Liver (tissue), 8 donors: ENCODE measurements at regions not wholly inside any gene's neighbourhood (a gene's known extent, or its start where the extent isn't known, plus 50 kb on each side); places are given as distances from the start of the nearest gene placed in this dataset.

ENCODE experiments used
- DNase-seq: peaks from one replicate; pipeline ENCODE4 v3.0.0-alpha.2; 2017; ENCODE audit warnings: low spot score
- H3K27ac ChIP-seq, 2 donors: one replicate each; pipeline ENCODE4 v1.7.0; 2013; ENCODE audit warnings: inconsistent platforms in 2 of 2, low read length in 2 of 2, control low read depth in 1 of 2, low read depth in 1 of 2, mild to moderate bottlenecking in 1 of 2
- H3K27me3 ChIP-seq, 4 donors: one replicate each; pipeline versions ENCODE4 v1.6.1 to v1.7.0; 2013; ENCODE audit warnings: low read length in 3 of 4, inconsistent platforms in 1 of 4, mild to moderate bottlenecking in 1 of 4, moderate library complexity in 1 of 4; ENCODE audit not compliant: control insufficient read depth in 4 of 4, insufficient read depth in 4 of 4
- H3K36me3 ChIP-seq, 4 donors: one replicate each; pipeline versions ENCODE4 v1.6.1 to v1.7.0; 2013; ENCODE audit warnings: low read length in 3 of 4, mild to moderate bottlenecking in 3 of 4, low read depth in 1 of 4, moderate library complexity in 1 of 4; ENCODE audit not compliant: control insufficient read depth in 4 of 4, insufficient read depth in 3 of 4
- H3K4me1 ChIP-seq, 4 donors: one replicate each; pipeline versions ENCODE4 v1.6.1 to v1.7.0; 2013; ENCODE audit warnings: low read length in 3 of 4, mild to moderate bottlenecking in 3 of 4, moderate library complexity in 1 of 4; ENCODE audit not compliant: control insufficient read depth in 4 of 4, insufficient read depth in 4 of 4
- H3K4me3 ChIP-seq, 3 donors: one replicate each; pipeline versions ENCODE4 v1.6.1 to v1.7.0; 2013; ENCODE audit warnings: low read length in 3 of 3, control low read depth in 1 of 3, low read depth in 1 of 3, mild to moderate bottlenecking in 1 of 3
- H3K9ac ChIP-seq, 2 donors: one replicate each; pipeline ENCODE4 v1.7.0; 2013; ENCODE audit warnings: low read length in 2 of 2, mild to moderate bottlenecking in 2 of 2, moderate library complexity in 2 of 2, control low read depth in 1 of 2, low read depth in 1 of 2
- H3K9me3 ChIP-seq, 4 donors: one replicate each; pipeline versions ENCODE4 v1.6.1 to v1.7.0; 2013; ENCODE audit warnings: low read length in 3 of 4; ENCODE audit not compliant: control insufficient read depth in 4 of 4
- EGR1 ChIP-seq, 2 donors: IDR thresholded peaks; 2 replicates each; pipeline ENCODE4 v1.6.1; 2016 to 2018; ENCODE audit warnings: antibody characterized with exemption in 2 of 2, low read depth in 2 of 2
- FOXA1 ChIP-seq: IDR thresholded peaks from 2 replicates; pipeline ENCODE4 v1.6.1; 2016; ENCODE audit warnings: antibody characterized with exemption
- FOXA2 ChIP-seq: IDR thresholded peaks from 2 replicates; pipeline ENCODE4 v1.6.1; 2016; ENCODE audit warnings: antibody characterized with exemption
- GABPA ChIP-seq, 2 donors: IDR thresholded peaks in 1 of 2; conservative IDR thresholded peaks in 1 of 2; 2 replicates each; pipeline ENCODE4 v1.6.1; 2016; ENCODE audit warnings: antibody characterized with exemption in 2 of 2, mild to moderate bottlenecking in 1 of 2, moderate library complexity in 1 of 2
- HNF4A ChIP-seq, 2 donors: conservative IDR thresholded peaks; 2 replicates each; pipeline ENCODE4 v1.6.1; 2016; ENCODE audit warnings: antibody characterized with exemption in 2 of 2, mild to moderate bottlenecking in 2 of 2
- HNF4G ChIP-seq: IDR thresholded peaks from 2 replicates; pipeline ENCODE4 v1.6.1; 2016; ENCODE audit warnings: antibody characterized with exemption
- NR2F2 ChIP-seq: IDR thresholded peaks from 2 replicates; pipeline ENCODE4 v1.6.1; 2016; ENCODE audit warnings: antibody characterized with exemption
- RAD21 ChIP-seq, 2 donors: IDR thresholded peaks; 2 replicates each; pipeline ENCODE4 v1.6.1; 2016; ENCODE audit warnings: antibody characterized with exemption in 2 of 2, mild to moderate bottlenecking in 2 of 2
- RXRA ChIP-seq, 2 donors: IDR thresholded peaks; 2 replicates each; pipeline ENCODE4 v1.6.1; 2017 to 2018; ENCODE audit warnings: antibody characterized with exemption in 2 of 2, mild to moderate bottlenecking in 1 of 2
- SP1 ChIP-seq: IDR thresholded peaks from 2 replicates; pipeline ENCODE4 v1.6.1; 2018; ENCODE audit warnings: antibody characterized with exemption, mild to moderate bottlenecking
- YY1 ChIP-seq: IDR thresholded peaks from 2 replicates; pipeline ENCODE4 v1.6.1; 2016; ENCODE audit warnings: antibody characterized with exemption, mild to moderate bottlenecking
- WGBS: extraction: QIAGEN DNeasy Blood & Tissue Kit; methylation state at CpG from one replicate; pipeline ENCODE4 v1.1.7; 2013; 5-methylcytosine and 5-hydroxymethylcytosine counted together
- TF ChIP-seq, protein P1 (sequence below): IDR thresholded peaks from 2 replicates; pipeline ENCODE4 v1.6.1; 2016; ENCODE audit warnings: antibody characterized with exemption, mild to moderate bottlenecking
- TF ChIP-seq, protein P2 (sequence below): IDR thresholded peaks from 2 replicates; pipeline ENCODE4 v1.6.1; 2016; ENCODE audit warnings: antibody characterized with exemption
- TF ChIP-seq, protein P3 (sequence below): fragments of 150-350 bp; IDR thresholded peaks from 2 replicates; pipeline ENCODE4 v1.5.1; 2017; ENCODE audit warnings: improper control_type of control experiment, low read depth, low read length; ENCODE audit not compliant: missing input control
- TF ChIP-seq, protein P4 (sequence below): IDR thresholded peaks from 2 replicates; pipeline ENCODE4 v1.6.1; 2016; ENCODE audit warnings: antibody characterized with exemption
- donor health status: healthy.
- donor health status: healthy.
- donor health status: healthy.
- donor health status: healthy.
- donor health status: healthy.

DNA sequence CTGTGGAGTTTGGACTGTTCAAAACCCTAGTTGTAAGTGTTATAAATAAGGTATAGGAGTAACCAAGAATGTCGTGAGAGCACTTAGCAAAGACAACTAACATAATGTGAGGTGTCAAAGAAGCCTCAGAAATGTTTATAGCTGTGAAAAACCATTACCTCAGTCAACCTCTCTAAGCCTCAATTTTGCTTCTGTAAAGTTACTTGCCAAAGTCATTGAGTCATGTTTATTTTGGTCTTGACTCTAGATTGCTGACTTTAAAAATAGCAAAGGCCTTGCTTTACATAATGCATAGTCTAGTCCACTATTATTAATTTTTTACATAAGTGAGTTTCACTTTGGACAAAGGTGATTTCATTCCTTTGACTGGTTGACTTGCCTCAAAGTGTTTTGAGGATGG is 257.6 kb upstream of the CXXC4 start:
- no peak for TF ChIP-seq SP1
- TF ChIP-seq YY1: no peak
- TF ChIP-seq, protein P1, sequence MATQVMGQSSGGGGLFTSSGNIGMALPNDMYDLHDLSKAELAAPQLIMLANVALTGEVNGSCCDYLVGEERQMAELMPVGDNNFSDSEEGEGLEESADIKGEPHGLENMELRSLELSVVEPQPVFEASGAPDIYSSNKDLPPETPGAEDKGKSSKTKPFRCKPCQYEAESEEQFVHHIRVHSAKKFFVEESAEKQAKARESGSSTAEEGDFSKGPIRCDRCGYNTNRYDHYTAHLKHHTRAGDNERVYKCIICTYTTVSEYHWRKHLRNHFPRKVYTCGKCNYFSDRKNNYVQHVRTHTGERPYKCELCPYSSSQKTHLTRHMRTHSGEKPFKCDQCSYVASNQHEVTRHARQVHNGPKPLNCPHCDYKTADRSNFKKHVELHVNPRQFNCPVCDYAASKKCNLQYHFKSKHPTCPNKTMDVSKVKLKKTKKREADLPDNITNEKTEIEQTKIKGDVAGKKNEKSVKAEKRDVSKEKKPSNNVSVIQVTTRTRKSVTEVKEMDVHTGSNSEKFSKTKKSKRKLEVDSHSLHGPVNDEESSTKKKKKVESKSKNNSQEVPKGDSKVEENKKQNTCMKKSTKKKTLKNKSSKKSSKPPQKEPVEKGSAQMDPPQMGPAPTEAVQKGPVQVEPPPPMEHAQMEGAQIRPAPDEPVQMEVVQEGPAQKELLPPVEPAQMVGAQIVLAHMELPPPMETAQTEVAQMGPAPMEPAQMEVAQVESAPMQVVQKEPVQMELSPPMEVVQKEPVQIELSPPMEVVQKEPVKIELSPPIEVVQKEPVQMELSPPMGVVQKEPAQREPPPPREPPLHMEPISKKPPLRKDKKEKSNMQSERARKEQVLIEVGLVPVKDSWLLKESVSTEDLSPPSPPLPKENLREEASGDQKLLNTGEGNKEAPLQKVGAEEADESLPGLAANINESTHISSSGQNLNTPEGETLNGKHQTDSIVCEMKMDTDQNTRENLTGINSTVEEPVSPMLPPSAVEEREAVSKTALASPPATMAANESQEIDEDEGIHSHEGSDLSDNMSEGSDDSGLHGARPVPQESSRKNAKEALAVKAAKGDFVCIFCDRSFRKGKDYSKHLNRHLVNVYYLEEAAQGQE: no peak
- TF ChIP-seq, protein P2, sequence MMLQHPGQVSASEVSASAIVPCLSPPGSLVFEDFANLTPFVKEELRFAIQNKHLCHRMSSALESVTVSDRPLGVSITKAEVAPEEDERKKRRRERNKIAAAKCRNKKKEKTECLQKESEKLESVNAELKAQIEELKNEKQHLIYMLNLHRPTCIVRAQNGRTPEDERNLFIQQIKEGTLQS: no peak
- TF ChIP-seq RXRA (IDR thresholded peaks at IDR 0.05): no peak
- no peak for TF ChIP-seq FOXA1
- TF ChIP-seq FOXA2: no peak
- TF ChIP-seq GABPA (IDR thresholded peaks at IDR 0.05 in 1 of 2, conservative IDR thresholded peaks at IDR 0.05 in 1 of 2): no peak
- TF ChIP-seq RAD21 (IDR thresholded peaks at IDR 0.05): no peak
- Histone ChIP-seq H3K4me1 (no peaks in the 10 kb centered on the region), H3K9me3 (no peaks in the 10 kb centered on the region), H3K27me3 (no peaks in the 10 kb centered on the region), H3K36me3 (no peaks in the 10 kb centered on the region), H3K9ac (no peak overlapping the region), H3K4me3 (no peak overlapping the region), H3K27ac (no peak overlapping the region)
- DNase-seq: no peak
- WGBS: 66% methylated on average over 1 of the region's 1 CpG

DNA sequence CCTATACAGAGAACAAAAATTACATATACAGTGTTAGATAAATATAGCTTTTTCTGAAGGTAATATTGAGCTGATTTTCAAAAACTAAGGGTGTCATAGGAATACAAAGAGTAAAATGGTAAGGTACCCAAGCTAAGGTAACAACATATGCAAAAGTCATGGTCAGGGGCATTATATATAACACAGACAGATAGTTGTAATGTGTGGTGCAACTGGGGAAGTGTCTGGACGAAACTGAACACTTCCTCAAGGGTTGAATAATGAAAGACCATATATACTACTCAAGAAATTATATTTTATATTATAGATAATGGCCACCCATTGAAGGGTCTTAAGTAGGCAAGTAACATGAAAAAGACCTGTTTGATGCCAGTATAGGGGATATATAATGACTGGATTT is 262.1 kb upstream of the CXXC4 start:
- Histone ChIP-seq H3K36me3 (no peaks in the 10 kb centered on the region), H3K27ac (no peak overlapping the region), H3K9ac (no peak overlapping the region), H3K27me3 (no peaks in the 10 kb centered on the region), H3K4me1 (no peaks in the 10 kb centered on the region), H3K4me3 (no peak overlapping the region), H3K9me3 (no peaks in the 10 kb centered on the region)
- 77% methylated on average over 1 of the region's 1 CpG for WGBS
- DNase-seq: no peak
- TF ChIP-seq NR2F2 (no peak), HNF4G (no peak), HNF4A (conservative IDR thresholded peaks at IDR 0.05) (no peak), GABPA (IDR thresholded peaks at IDR 0.05 in 1 of 2, conservative IDR thresholded peaks at IDR 0.05 in 1 of 2) (no peak), SP1 (no peak), EGR1 (IDR thresholded peaks at IDR 0.05; ENCODE audit: low read depth in 2 of 2) (no peak)
- TF ChIP-seq, protein P3, sequence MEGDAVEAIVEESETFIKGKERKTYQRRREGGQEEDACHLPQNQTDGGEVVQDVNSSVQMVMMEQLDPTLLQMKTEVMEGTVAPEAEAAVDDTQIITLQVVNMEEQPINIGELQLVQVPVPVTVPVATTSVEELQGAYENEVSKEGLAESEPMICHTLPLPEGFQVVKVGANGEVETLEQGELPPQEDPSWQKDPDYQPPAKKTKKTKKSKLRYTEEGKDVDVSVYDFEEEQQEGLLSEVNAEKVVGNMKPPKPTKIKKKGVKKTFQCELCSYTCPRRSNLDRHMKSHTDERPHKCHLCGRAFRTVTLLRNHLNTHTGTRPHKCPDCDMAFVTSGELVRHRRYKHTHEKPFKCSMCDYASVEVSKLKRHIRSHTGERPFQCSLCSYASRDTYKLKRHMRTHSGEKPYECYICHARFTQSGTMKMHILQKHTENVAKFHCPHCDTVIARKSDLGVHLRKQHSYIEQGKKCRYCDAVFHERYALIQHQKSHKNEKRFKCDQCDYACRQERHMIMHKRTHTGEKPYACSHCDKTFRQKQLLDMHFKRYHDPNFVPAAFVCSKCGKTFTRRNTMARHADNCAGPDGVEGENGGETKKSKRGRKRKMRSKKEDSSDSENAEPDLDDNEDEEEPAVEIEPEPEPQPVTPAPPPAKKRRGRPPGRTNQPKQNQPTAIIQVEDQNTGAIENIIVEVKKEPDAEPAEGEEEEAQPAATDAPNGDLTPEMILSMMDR: no peak
- TF ChIP-seq, protein P4, sequence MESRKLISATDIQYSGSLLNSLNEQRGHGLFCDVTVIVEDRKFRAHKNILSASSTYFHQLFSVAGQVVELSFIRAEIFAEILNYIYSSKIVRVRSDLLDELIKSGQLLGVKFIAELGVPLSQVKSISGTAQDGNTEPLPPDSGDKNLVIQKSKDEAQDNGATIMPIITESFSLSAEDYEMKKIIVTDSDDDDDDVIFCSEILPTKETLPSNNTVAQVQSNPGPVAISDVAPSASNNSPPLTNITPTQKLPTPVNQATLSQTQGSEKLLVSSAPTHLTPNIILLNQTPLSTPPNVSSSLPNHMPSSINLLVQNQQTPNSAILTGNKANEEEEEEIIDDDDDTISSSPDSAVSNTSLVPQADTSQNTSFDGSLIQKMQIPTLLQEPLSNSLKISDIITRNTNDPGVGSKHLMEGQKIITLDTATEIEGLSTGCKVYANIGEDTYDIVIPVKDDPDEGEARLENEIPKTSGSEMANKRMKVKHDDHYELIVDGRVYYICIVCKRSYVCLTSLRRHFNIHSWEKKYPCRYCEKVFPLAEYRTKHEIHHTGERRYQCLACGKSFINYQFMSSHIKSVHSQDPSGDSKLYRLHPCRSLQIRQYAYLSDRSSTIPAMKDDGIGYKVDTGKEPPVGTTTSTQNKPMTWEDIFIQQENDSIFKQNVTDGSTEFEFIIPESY: no peak
- TF ChIP-seq, protein P2: no peak
